Upper lobe of left lung (tissue), 6 donors: ENCODE measurements at regions not wholly inside any gene's neighbourhood (a gene's known extent, or its start where the extent isn't known, plus 50 kb on each side); places are given as distances from the start of the nearest gene placed in this dataset.

Experiments
- ATAC-seq, 2 donors: fragments of 200-7000 bp; cut with Tn5 transposase; one replicate each; pipeline ENCODE4 v1.9.1; 2022; ENCODE audit warnings: mild to moderate bottlenecking in 2 of 2, moderate library complexity in 2 of 2; ENCODE audit not compliant: low FRiP score in 2 of 2
- DNase-seq, 2 donors: peaks; one replicate each; pipeline ENCODE4 v3.0.0-alpha.2; 2019 to 2020
- H3K27ac ChIP-seq, 4 donors: fragments of 200-600 bp; sonication (generic); one replicate each; pipeline ENCODE4 v1.5.1; 2016 to 2019
- H3K27me3 ChIP-seq, 4 donors: fragments of 200-600 bp; sonication (generic); one replicate each; pipeline ENCODE4 v1.5.1; 2017 to 2019
- H3K36me3 ChIP-seq, 4 donors: fragments of 200-600 bp; sonication (generic); one replicate each; pipeline ENCODE4 v1.5.1; 2016 to 2019
- H3K4me1 ChIP-seq, 4 donors: fragments of 200-600 bp; sonication (generic); one replicate each; pipeline ENCODE4 v1.5.1; 2018 to 2019
- H3K4me3 ChIP-seq, 4 donors: fragments of 200-600 bp; sonication (generic); one replicate each; pipeline ENCODE4 v1.5.1; 2017 to 2019; ENCODE audit warnings: mild to moderate bottlenecking in 2 of 4, moderate library complexity in 1 of 4
- H3K9me3 ChIP-seq, 4 donors: fragments of 200-600 bp; sonication (generic); one replicate each; pipeline ENCODE4 v1.5.1; 2018 to 2019
- EP300 ChIP-seq, 4 donors: sonication (generic); formaldehyde crosslinking; IDR thresholded peaks; one replicate each; pipeline ENCODE4 v1.5.1; 2017; ENCODE audit warnings: antibody characterized with exemption in 4 of 4, control low read depth in 2 of 4
- POLR2A ChIP-seq, 4 donors: fragments of 450-650 bp; IDR thresholded peaks; one replicate each; pipeline ENCODE4 v1.5.1; 2016 to 2017; ENCODE audit warnings: antibody characterized with exemption in 4 of 4, mild to moderate bottlenecking in 2 of 4
- POLR2AphosphoS5 ChIP-seq, 2 donors: sonication (generic); formaldehyde crosslinking; IDR thresholded peaks; one replicate each; pipeline ENCODE4 v1.5.1; 2017; ENCODE audit warnings: antibody characterized with exemption in 2 of 2
- WGBS, 2 donors: methylation state at CpG; one replicate each; pipeline ENCODE4 v1.1.5; 2017 to 2018; 5-methylcytosine and 5-hydroxymethylcytosine counted together
- TF ChIP-seq, protein P1 (sequence below), 6 experiments: fragments of 450-650 bp in 4 of 6; fragments of 200-600 bp in 2 of 6; sonication (generic) in 2 of 6; IDR thresholded peaks; one replicate each; pipeline ENCODE4 v1.5.1; 2016 to 2019; ENCODE audit warnings: antibody characterized with exemption in 6 of 6
- donor health status: DM: no; HTN: no; CAD: no; lungs with moderate emphysema.
- donor health status: DM: no; HTN: yes; CAD: no; lungs with severe emphysema.

DNA sequence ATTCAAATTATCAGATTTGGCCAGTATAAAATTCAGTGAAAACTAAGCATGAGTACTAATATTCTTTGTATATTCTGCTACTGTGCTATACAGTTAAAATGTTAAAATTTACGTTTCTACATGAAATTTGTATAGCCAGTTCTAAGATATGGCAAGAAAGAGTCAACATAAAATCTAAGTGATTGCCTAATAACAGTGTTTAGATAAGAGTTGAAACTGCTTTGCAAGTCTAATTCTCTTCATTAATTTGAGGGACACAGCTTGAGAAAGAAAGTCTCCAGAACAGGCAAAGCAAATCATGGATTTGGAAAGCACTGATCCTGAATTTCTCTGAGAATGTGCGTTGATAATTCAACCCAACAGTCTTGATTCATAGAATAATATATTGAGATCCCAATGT, 630.9 kb upstream of the USP24 start:
- no peak overlapping the region for H3K27ac ChIP-seq
- no peak for TF ChIP-seq POLR2AphosphoS5 (IDR thresholded peaks at IDR 0.05)
- no peak for TF ChIP-seq POLR2A (IDR thresholded peaks at IDR 0.05)
- 70 to 74% methylated on average over 2 of the region's 2 CpGs for WGBS, 2 donors
- H3K27me3 ChIP-seq: no peaks in the 10 kb centered on the region
- H3K4me3 ChIP-seq: no peak overlapping the region
- no peak for DNase-seq
- no peaks in the 10 kb centered on the region for H3K36me3 ChIP-seq
- H3K9me3 ChIP-seq: no peaks in the 10 kb centered on the region
- no peak for ATAC-seq
- H3K4me1 ChIP-seq: no peaks in the 10 kb centered on the region

DNA sequence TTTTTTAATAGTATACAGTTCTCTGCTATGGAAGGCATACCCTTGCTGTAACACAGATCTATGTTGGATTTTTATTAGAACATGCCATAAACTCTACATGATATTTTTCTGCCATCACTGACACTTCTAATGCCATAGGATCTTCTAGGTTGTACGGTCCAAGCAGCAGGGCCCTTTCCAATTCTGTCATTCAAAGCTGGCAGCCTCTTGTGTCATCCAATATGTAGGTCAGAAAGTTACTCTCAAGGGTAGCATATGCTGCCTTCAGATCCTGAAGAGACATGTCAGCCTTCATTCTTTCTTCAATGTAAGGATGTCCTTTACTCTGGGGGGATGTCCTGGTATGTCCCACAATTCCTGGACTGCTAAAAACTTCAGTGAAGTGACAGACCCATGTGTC, 629.2 kb upstream of the USP24 start:
- WGBS, 2 donors: 76 to 96% methylated on average over 1 of the region's 1 CpG
- no peaks in the 10 kb centered on the region for H3K27me3 ChIP-seq
- ATAC-seq: no peak
- no peaks in the 10 kb centered on the region for H3K9me3 ChIP-seq
- no peaks in the 10 kb centered on the region for H3K4me1 ChIP-seq
- no peak overlapping the region for H3K27ac ChIP-seq
- DNase-seq: no peak
- TF ChIP-seq EP300 (IDR thresholded peaks at IDR 0.05): no peak
- TF ChIP-seq, protein P1, sequence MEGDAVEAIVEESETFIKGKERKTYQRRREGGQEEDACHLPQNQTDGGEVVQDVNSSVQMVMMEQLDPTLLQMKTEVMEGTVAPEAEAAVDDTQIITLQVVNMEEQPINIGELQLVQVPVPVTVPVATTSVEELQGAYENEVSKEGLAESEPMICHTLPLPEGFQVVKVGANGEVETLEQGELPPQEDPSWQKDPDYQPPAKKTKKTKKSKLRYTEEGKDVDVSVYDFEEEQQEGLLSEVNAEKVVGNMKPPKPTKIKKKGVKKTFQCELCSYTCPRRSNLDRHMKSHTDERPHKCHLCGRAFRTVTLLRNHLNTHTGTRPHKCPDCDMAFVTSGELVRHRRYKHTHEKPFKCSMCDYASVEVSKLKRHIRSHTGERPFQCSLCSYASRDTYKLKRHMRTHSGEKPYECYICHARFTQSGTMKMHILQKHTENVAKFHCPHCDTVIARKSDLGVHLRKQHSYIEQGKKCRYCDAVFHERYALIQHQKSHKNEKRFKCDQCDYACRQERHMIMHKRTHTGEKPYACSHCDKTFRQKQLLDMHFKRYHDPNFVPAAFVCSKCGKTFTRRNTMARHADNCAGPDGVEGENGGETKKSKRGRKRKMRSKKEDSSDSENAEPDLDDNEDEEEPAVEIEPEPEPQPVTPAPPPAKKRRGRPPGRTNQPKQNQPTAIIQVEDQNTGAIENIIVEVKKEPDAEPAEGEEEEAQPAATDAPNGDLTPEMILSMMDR (IDR thresholded peaks at IDR 0.05): no peak
- TF ChIP-seq POLR2AphosphoS5 (IDR thresholded peaks at IDR 0.05): no peak
- no peak for TF ChIP-seq POLR2A (IDR thresholded peaks at IDR 0.05)
- no peaks in the 10 kb centered on the region for H3K36me3 ChIP-seq
- no peak overlapping the region for H3K4me3 ChIP-seq

DNA sequence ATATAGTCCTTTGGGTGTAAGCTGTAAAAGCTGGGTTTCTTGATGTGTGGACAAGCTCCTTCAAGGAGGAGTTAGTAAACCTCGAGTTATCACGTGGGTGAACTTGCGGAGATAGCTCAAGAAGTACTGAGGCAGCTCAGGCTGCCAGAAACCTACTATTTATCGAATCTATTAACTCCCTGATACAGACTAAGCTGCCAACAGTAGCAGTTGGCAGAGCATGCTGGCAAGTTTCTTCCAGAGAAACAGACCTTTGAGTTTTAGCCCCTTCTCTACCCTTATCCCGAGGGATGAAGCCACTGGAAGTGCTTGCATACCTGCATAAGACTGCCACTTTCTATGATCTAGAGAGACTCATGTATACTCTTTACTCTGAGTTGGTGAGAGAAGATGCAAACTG, 624.5 kb upstream of the USP24 start:
- WGBS, 2 donors: 78 to 84% methylated on average over 5 of the region's 5 CpGs
- Histone ChIP-seq H3K4me1 (no peaks in the 10 kb centered on the region), H3K27me3 (no peaks in the 10 kb centered on the region), H3K27ac (no peak overlapping the region), H3K9me3 (no peaks in the 10 kb centered on the region), H3K36me3 (no peaks in the 10 kb centered on the region), H3K4me3 (no peak overlapping the region)
- no peak for TF ChIP-seq EP300 (IDR thresholded peaks at IDR 0.05)
- no peak for TF ChIP-seq POLR2AphosphoS5 (IDR thresholded peaks at IDR 0.05)
- TF ChIP-seq POLR2A (IDR thresholded peaks at IDR 0.05): no peak
- TF ChIP-seq, protein P1 (IDR thresholded peaks at IDR 0.05): no peak
- DNase-seq (no peak), ATAC-seq (no peak)

DNA sequence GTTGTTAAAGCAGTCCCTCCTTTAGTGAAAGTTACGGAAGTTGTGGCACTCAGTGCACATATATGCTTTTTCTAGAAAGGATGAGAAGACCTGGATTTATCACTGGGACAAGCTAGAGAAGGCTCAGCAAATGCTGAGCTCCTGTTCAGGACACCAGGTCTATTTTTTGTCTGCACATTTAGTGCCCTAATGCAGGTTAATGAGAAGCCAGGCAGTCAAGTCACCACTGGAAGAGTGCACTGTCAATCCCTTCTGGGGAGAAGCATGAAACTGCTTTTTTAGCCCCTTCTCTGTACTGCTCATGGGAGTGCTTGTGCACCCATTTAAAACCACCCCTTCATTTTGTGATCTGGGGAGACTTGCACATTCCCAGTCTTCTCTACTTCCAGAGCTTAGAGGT, 624.1 kb upstream of the USP24 start:
- no peaks in the 10 kb centered on the region for H3K4me1 ChIP-seq
- H3K36me3 ChIP-seq: no peaks in the 10 kb centered on the region
- H3K27me3 ChIP-seq: no peaks in the 10 kb centered on the region
- H3K9me3 ChIP-seq: no peaks in the 10 kb centered on the region
- no peak overlapping the region for H3K27ac ChIP-seq
- TF ChIP-seq POLR2AphosphoS5 (IDR thresholded peaks at IDR 0.05): no peak
- TF ChIP-seq, protein P1 (IDR thresholded peaks at IDR 0.05): no peak
- no peak for TF ChIP-seq EP300 (IDR thresholded peaks at IDR 0.05)
- no peak for TF ChIP-seq POLR2A (IDR thresholded peaks at IDR 0.05)
- WGBS, 2 donors: 89 to 92% methylated on average over 1 of the region's 1 CpG
- H3K4me3 ChIP-seq: no peak overlapping the region
- ATAC-seq (no peak), DNase-seq (no peak)

DNA sequence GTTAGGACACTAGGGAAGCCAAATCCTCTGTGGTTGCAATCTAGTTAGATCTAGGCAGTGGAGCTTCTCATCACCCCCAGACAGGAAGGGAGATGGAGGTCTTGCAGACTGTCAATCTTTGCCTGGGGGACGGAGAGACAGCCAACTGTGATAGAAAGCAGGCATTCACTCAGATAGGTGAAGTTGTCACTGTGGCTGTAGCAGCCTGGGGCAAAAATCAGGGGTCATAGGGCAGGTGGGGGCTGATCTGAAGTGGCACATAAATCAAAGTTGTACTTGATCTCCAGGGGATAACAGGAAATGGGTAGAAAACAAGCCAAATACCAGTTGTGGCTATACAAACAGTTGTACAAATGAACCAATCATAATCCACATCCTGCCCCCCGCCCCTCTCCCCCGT, 620.9 kb upstream of the USP24 start:
- no peaks in the 10 kb centered on the region for H3K36me3 ChIP-seq
- WGBS, 2 donors: 65 to 76% methylated on average over 3 of the region's 3 CpGs
- no peaks in the 10 kb centered on the region for H3K27me3 ChIP-seq
- H3K27ac ChIP-seq: no peak overlapping the region
- H3K4me1 ChIP-seq: peaks cover 0 to 3% (median 0%) of the 10 kb centered on the region in 4 donors
- TF ChIP-seq POLR2AphosphoS5 (IDR thresholded peaks at IDR 0.05) (no peak), POLR2A (IDR thresholded peaks at IDR 0.05) (no peak), EP300 (IDR thresholded peaks at IDR 0.05) (no peak)
- TF ChIP-seq, protein P1 (IDR thresholded peaks at IDR 0.05): no peak
- no peak overlapping the region for H3K4me3 ChIP-seq
- H3K9me3 ChIP-seq: no peaks in the 10 kb centered on the region
- ATAC-seq: no peak
- DNase-seq: no peak
